Left renal pelvis (tissue), 4 donors: ENCODE measurements at regions not wholly inside any gene's neighbourhood (a gene's known extent, or its start where the extent isn't known, plus 50 kb on each side); places are given as distances from the start of the nearest gene placed in this dataset.
"Not testable (repeated sequence)": the region's sequence is repeated elsewhere in the genome, so short reads cannot be mapped to it uniquely, and the experiment has no call there.

Experiments used
- DNase-seq, 4 donors: peaks; one replicate each; pipeline ENCODE4 v3.0.0-alpha.2; 2013; ENCODE audit warnings: low read depth in 4 of 4, low spot score in 3 of 4

- DNase-seq: no peak
Measured at GRCh38 chr18:70417847-70418246, 129.0 kb downstream of the SOCS6 start.

GRCh38 chr18:70416496-70416895 lies 127.7 kb downstream of the SOCS6 start:
- DNase-seq: no peak

- DNase-seq: no peak
Measured at GRCh38 chr18:70415823-70416488, 127.1 kb downstream of the SOCS6 start.

- no peak for DNase-seq
Measured at GRCh38 chr18:70414315-70414900, 125.6 kb downstream of the SOCS6 start.

- DNase-seq: no peak
Measured at GRCh38 chr18:70413455-70413854, 124.6 kb downstream of the SOCS6 start.

- no peak for DNase-seq
Measured at GRCh38 chr18:70411876-70412435, 123.1 kb downstream of the SOCS6 start.

GRCh38 chr18:70411307-70411706 lies 122.5 kb downstream of the SOCS6 start:
- DNase-seq: no peak

GRCh38 chr18:70405052-70405451 lies 116.2 kb downstream of the SOCS6 start:
- DNase-seq: no peak

GRCh38 chr18:70400476-70400875 lies 111.6 kb downstream of the SOCS6 start:
- DNase-seq: no peak

- no peak for DNase-seq
Measured at GRCh38 chr18:70398076-70398475, 109.2 kb downstream of the SOCS6 start.

- no peak for DNase-seq
Measured at GRCh38 chr18:70397259-70397925, 108.5 kb downstream of the SOCS6 start.

GRCh38 chr18:70395771-70396170 lies 106.9 kb downstream of the SOCS6 start:
- not testable (repeated sequence) for DNase-seq

- no peak for DNase-seq
Measured at GRCh38 chr18:70394672-70395071, 105.8 kb downstream of the SOCS6 start.

- no peak for DNase-seq
Measured at GRCh38 chr18:70390371-70391090, 101.7 kb downstream of the SOCS6 start.

- not testable (repeated sequence) for DNase-seq
Measured at GRCh38 chr18:70389036-70389435, 100.2 kb downstream of the SOCS6 start.

- no peak for DNase-seq
Measured at GRCh38 chr18:70387027-70387426, 98.2 kb downstream of the SOCS6 start.

- DNase-seq: no peak
Measured at GRCh38 chr18:70386582-70386981, 97.7 kb downstream of the SOCS6 start.

- DNase-seq: no peak
Measured at GRCh38 chr18:70385474-70385873, 96.6 kb downstream of the SOCS6 start.

- DNase-seq: no peak
Measured at GRCh38 chr18:70384181-70384790, 95.4 kb downstream of the SOCS6 start.

- no peak for DNase-seq
Measured at GRCh38 chr18:70382992-70383717, 94.3 kb downstream of the SOCS6 start.
